ENCODE measurements at regions not wholly inside any gene's neighbourhood (a gene's known extent, or its start where the extent isn't known, plus 50 kb on each side); places are given as distances from the start of the nearest gene placed in this dataset.

DNA sequence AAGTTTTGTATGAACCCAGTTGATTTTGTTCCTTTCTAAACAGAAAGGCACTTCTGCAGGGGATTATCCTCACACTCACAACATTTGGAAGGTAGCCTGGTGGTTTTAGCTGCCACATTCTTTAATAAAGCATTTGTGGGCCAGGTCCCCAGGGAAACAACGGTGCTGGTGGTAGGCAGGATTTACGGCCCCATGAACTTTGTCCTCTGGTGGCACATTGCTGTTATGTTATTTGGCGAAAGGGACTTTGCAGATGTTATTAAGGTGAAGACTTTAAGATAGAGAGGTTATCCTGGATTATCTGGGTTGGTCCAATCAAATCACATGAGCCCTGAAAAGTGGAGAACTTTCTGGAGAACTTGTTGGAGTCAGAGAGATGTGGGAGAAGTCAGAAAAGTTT lies 86.3 kb upstream of the C9orf72 start:
- Histone ChIP-seq H3K4me1 (no peaks in the 10 kb centered on the region), H3K27me3 (ENCODE audit: low read depth) (peaks cover 6% of the 10 kb centered on the region), H3K4me3 (no peak overlapping the region), H3K27ac (replicated peaks) (no peak overlapping the region), H3K9me3 (replicated peaks) (no peaks in the 10 kb centered on the region), H3K36me3 (no peaks in the 10 kb centered on the region)
- no peak for DNase-seq
- TF ChIP-seq, protein P1, sequence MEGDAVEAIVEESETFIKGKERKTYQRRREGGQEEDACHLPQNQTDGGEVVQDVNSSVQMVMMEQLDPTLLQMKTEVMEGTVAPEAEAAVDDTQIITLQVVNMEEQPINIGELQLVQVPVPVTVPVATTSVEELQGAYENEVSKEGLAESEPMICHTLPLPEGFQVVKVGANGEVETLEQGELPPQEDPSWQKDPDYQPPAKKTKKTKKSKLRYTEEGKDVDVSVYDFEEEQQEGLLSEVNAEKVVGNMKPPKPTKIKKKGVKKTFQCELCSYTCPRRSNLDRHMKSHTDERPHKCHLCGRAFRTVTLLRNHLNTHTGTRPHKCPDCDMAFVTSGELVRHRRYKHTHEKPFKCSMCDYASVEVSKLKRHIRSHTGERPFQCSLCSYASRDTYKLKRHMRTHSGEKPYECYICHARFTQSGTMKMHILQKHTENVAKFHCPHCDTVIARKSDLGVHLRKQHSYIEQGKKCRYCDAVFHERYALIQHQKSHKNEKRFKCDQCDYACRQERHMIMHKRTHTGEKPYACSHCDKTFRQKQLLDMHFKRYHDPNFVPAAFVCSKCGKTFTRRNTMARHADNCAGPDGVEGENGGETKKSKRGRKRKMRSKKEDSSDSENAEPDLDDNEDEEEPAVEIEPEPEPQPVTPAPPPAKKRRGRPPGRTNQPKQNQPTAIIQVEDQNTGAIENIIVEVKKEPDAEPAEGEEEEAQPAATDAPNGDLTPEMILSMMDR (IDR thresholded peaks at IDR 0.05; ENCODE audit: borderline replicate concordance): no peak
- intact Hi-C loops (cut with micrococcal nuclease): no loop called here

DNA sequence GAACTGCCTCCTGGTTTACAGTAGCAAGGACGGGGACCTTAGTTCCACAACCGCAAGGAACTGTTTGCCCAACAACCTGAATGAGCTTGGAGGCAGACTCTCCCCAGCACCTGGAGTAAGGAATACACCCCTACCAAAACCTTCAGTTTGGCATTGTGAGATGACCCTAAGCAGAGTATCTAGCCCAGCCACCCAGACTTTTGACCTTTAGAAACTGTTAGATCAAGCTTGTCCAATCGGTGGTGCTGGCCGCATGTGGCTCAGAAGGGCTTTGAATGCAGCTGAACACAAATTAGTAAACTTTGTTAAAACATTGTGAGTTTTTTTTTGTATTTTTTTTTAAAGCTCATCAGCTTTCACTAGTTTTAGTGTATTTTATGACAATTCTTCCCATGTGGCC lies 86.9 kb upstream of the C9orf72 start:
- H3K36me3 ChIP-seq: no peaks in the 10 kb centered on the region
- H3K4me3 ChIP-seq: no peak overlapping the region
- intact Hi-C loops (cut with micrococcal nuclease): no loop called here
- TF ChIP-seq, protein P1 (IDR thresholded peaks at IDR 0.05; ENCODE audit: borderline replicate concordance): no peak
- H3K4me1 ChIP-seq: no peaks in the 10 kb centered on the region
- no peaks in the 10 kb centered on the region for H3K9me3 ChIP-seq (replicated peaks)
- no peak for DNase-seq
- peaks cover 7% of the 10 kb centered on the region for H3K27me3 ChIP-seq (ENCODE audit: low read depth)
- no peak overlapping the region for H3K27ac ChIP-seq (replicated peaks)

DNA sequence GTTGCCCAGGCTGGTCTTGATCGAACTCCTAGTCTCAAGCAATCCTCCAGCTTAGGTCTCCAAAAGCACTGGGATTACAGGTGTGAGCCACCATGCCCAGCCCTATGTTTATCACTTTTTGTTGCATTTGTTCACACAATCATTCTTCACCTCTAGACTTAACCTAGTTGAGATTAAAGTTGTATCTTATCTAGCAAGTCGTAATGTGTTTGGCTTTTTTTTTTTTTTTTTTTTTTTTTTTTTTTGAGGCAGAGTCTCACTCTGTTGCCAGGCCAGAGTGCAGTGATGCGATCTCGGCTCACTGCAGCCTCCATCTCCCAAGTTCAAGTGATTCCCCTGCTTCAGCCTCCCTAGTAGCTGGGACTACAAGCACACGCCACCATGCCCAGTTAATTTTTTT lies 90.2 kb upstream of the C9orf72 start:
- intact Hi-C loops (cut with micrococcal nuclease): no loop called here
- Histone ChIP-seq H3K4me3 (no peak overlapping the region), H3K4me1 (no peaks in the 10 kb centered on the region), H3K27me3 (ENCODE audit: low read depth) (peaks cover 22% of the 10 kb centered on the region), H3K9me3 (replicated peaks) (no peaks in the 10 kb centered on the region), H3K27ac (replicated peaks) (no peak overlapping the region), H3K36me3 (no peaks in the 10 kb centered on the region)
- TF ChIP-seq, protein P1 (IDR thresholded peaks at IDR 0.05; ENCODE audit: borderline replicate concordance): no peak
- no peak for DNase-seq

- intact Hi-C loops (cut with micrococcal nuclease): no loop called here
- Histone ChIP-seq H3K4me1 (no peaks in the 10 kb centered on the region), H3K4me3 (no peak overlapping the region), H3K27me3 (ENCODE audit: low read depth) (peaks cover 22% of the 10 kb centered on the region), H3K9me3 (replicated peaks) (no peaks in the 10 kb centered on the region), H3K27ac (replicated peaks) (no peak overlapping the region), H3K36me3 (no peaks in the 10 kb centered on the region)
- TF ChIP-seq, protein P1 (IDR thresholded peaks at IDR 0.05; ENCODE audit: borderline replicate concordance): no peak
- DNase-seq: no peak
These were observed 91.0 kb upstream of the C9orf72 start for GRCh38 chr9:27664121-27664779.

DNA sequence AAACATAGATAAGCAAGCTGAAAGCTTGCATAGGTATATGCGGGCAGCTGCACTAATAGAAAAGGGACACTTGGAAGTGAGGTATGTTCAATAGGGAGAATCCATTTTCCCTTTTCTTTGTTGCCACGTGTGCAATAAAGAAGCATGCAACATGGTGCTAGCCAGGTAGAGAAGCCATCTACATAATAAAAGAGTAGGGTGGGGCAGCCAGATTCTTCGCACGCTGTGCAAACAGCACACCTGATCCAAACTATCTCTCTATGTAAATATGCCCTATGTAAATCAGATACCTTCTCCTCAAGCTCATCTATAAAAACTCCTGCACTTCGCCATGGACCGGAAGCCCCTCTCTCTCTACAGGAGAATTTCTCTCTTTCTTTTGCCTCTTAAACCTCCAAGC lies 91.9 kb upstream of the C9orf72 start:
- Histone ChIP-seq H3K4me3 (no peak overlapping the region), H3K36me3 (no peaks in the 10 kb centered on the region), H3K4me1 (no peaks in the 10 kb centered on the region), H3K27ac (replicated peaks) (no peak overlapping the region), H3K27me3 (ENCODE audit: low read depth) (peaks cover 22% of the 10 kb centered on the region), H3K9me3 (replicated peaks) (no peaks in the 10 kb centered on the region)
- TF ChIP-seq, protein P1 (IDR thresholded peaks at IDR 0.05; ENCODE audit: borderline replicate concordance): no peak
- intact Hi-C loops (cut with micrococcal nuclease): no loop called here
- DNase-seq: no peak

Measured in left ventricle myocardium inferior (tissue), 1 donor.